ENCODE measurements at regions not wholly inside any gene's neighbourhood (a gene's known extent, or its start where the extent isn't known, plus 50 kb on each side); places are given as distances from the start of the nearest gene placed in this dataset.

- DNase-seq (ENCODE audit: insufficient read length, low spot score, missing footprints) = no peak
- Histone ChIP-seq H3K4me2 (ENCODE audit: insufficient read depth, low read length) (no peak overlapping the region), H3K27ac (ENCODE audit: low read depth, low read length) (no peak overlapping the region), H4K20me1 (ENCODE audit: insufficient read depth, low read length) (no peaks in the 10 kb centered on the region), H3K79me2 (ENCODE audit: insufficient read depth, low read length) (no peaks in the 10 kb centered on the region), H2AFZ (ENCODE audit: low read length) (no peak overlapping the region), H3K27me3 (ENCODE audit: insufficient read depth, low read length) (no peaks in the 10 kb centered on the region), H3K36me3 (ENCODE audit: insufficient read depth, low read length) (no peaks in the 10 kb centered on the region), H3K4me1 (ENCODE audit: insufficient read depth, low read length) (no peaks in the 10 kb centered on the region), H3K9me3 (ENCODE audit: low read depth, low read length) (no peaks in the 10 kb centered on the region), H3K4me3 (ENCODE audit: insufficient read depth, low read length) (no peak overlapping the region)
- TF ChIP-seq, protein P1, sequence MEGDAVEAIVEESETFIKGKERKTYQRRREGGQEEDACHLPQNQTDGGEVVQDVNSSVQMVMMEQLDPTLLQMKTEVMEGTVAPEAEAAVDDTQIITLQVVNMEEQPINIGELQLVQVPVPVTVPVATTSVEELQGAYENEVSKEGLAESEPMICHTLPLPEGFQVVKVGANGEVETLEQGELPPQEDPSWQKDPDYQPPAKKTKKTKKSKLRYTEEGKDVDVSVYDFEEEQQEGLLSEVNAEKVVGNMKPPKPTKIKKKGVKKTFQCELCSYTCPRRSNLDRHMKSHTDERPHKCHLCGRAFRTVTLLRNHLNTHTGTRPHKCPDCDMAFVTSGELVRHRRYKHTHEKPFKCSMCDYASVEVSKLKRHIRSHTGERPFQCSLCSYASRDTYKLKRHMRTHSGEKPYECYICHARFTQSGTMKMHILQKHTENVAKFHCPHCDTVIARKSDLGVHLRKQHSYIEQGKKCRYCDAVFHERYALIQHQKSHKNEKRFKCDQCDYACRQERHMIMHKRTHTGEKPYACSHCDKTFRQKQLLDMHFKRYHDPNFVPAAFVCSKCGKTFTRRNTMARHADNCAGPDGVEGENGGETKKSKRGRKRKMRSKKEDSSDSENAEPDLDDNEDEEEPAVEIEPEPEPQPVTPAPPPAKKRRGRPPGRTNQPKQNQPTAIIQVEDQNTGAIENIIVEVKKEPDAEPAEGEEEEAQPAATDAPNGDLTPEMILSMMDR (IDR thresholded peaks at IDR 0.05; ENCODE audit: extremely low read depth, low read depth, low read length) = no peak
These were observed 100.1 kb upstream of the KIF26B start for GRCh38 chr1:245054507-245055270.

DNA sequence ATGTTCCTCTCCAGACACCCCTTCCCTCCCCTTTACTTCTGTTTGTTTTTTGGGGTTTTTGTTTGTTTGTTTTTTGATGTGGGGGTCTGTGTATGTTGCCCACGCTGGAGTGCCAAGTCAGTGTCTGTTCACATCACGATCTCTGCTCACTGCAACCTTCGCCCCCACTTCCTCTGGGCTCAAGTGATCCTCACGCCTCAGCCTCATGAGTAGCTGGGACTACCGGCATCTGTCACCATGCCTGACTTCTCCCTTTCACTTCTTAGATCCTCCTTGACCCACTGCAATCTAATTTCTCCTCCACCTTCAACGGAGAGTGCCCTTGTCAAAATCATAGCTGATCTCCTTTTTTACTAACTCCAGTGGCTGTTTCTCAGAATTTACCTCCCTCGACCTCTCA is 100.7 kb upstream of the KIF26B start:
- Histone ChIP-seq H3K27me3 (ENCODE audit: insufficient read depth, low read length) (no peaks in the 10 kb centered on the region), H3K27ac (ENCODE audit: low read depth, low read length) (no peak overlapping the region), H2AFZ (ENCODE audit: low read length) (no peak overlapping the region), H3K4me3 (ENCODE audit: insufficient read depth, low read length) (no peak overlapping the region), H4K20me1 (ENCODE audit: insufficient read depth, low read length) (no peaks in the 10 kb centered on the region), H3K9me3 (ENCODE audit: low read depth, low read length) (no peaks in the 10 kb centered on the region), H3K36me3 (ENCODE audit: insufficient read depth, low read length) (no peaks in the 10 kb centered on the region), H3K79me2 (ENCODE audit: insufficient read depth, low read length) (no peaks in the 10 kb centered on the region), H3K4me1 (ENCODE audit: insufficient read depth, low read length) (no peaks in the 10 kb centered on the region), H3K4me2 (ENCODE audit: insufficient read depth, low read length) (no peak overlapping the region)
- TF ChIP-seq, protein P1 (IDR thresholded peaks at IDR 0.05; ENCODE audit: extremely low read depth, low read depth, low read length) = no peak
- no peak for DNase-seq (ENCODE audit: insufficient read length, low spot score, missing footprints)

- Histone ChIP-seq H3K36me3 (ENCODE audit: insufficient read depth, low read length) (no peaks in the 10 kb centered on the region), H3K4me1 (ENCODE audit: insufficient read depth, low read length) (no peaks in the 10 kb centered on the region), H3K27me3 (ENCODE audit: insufficient read depth, low read length) (no peaks in the 10 kb centered on the region), H3K79me2 (ENCODE audit: insufficient read depth, low read length) (no peaks in the 10 kb centered on the region), H3K4me2 (ENCODE audit: insufficient read depth, low read length) (no peak overlapping the region), H4K20me1 (ENCODE audit: insufficient read depth, low read length) (no peaks in the 10 kb centered on the region), H3K9me3 (ENCODE audit: low read depth, low read length) (no peaks in the 10 kb centered on the region), H3K4me3 (ENCODE audit: insufficient read depth, low read length) (no peak overlapping the region), H2AFZ (ENCODE audit: low read length) (no peak overlapping the region), H3K27ac (ENCODE audit: low read depth, low read length) (no peak overlapping the region)
- TF ChIP-seq, protein P1 (IDR thresholded peaks at IDR 0.05; ENCODE audit: extremely low read depth, low read depth, low read length) = no peak
- no peak for DNase-seq (ENCODE audit: insufficient read length, low spot score, missing footprints)
These were observed 102.5 kb upstream of the KIF26B start for GRCh38 chr1:245052258-245052657.

- Histone ChIP-seq H3K79me2 (ENCODE audit: insufficient read depth, low read length) (no peaks in the 10 kb centered on the region), H3K36me3 (ENCODE audit: insufficient read depth, low read length) (no peaks in the 10 kb centered on the region), H3K27ac (ENCODE audit: low read depth, low read length) (no peak overlapping the region), H4K20me1 (ENCODE audit: insufficient read depth, low read length) (no peaks in the 10 kb centered on the region), H3K4me2 (ENCODE audit: insufficient read depth, low read length) (no peak overlapping the region), H3K27me3 (ENCODE audit: insufficient read depth, low read length) (no peaks in the 10 kb centered on the region), H3K4me3 (ENCODE audit: insufficient read depth, low read length) (no peak overlapping the region), H2AFZ (ENCODE audit: low read length) (no peak overlapping the region), H3K9me3 (ENCODE audit: low read depth, low read length) (no peaks in the 10 kb centered on the region), H3K4me1 (ENCODE audit: insufficient read depth, low read length) (no peaks in the 10 kb centered on the region)
- TF ChIP-seq, protein P1 (IDR thresholded peaks at IDR 0.05; ENCODE audit: extremely low read depth, low read depth, low read length) = no peak
- DNase-seq (ENCODE audit: insufficient read length, low spot score, missing footprints) = no peak
These were observed 103.2 kb upstream of the KIF26B start for GRCh38 chr1:245051349-245052221.

Data from osteoblast (primary cell).